Fibroblast of lung (primary cell): ENCODE measurements at regions not wholly inside any gene's neighbourhood (a gene's known extent, or its start where the extent isn't known, plus 50 kb on each side); places are given as distances from the start of the nearest gene placed in this dataset.

Source experiments
- DNase-seq, 2 donors: peaks; one replicate each; pipeline versions ENCODE4 v3.0.0 to v3.0.0-alpha.2; 2010; ENCODE audit warnings: low read depth in 2 of 2
- H2AFZ ChIP-seq: 2 replicates; pipeline ENCODE4 v1.5.1; 2012; ENCODE audit warnings: low read length, control low read depth, inconsistent platforms
- H3K27ac ChIP-seq: 2 replicates; pipeline ENCODE4 v1.5.1; 2011; ENCODE audit warnings: low read length, control low read depth; ENCODE audit not compliant: insufficient read depth
- H3K27me3 ChIP-seq: 2 replicates; pipeline ENCODE4 v1.5.1; 2011; ENCODE audit warnings: mild to moderate bottlenecking, low read length; ENCODE audit not compliant: control insufficient read depth, insufficient read depth
- H3K36me3 ChIP-seq: 2 replicates; pipeline ENCODE4 v1.5.1; 2011; ENCODE audit warnings: low read length; ENCODE audit not compliant: control insufficient read depth, insufficient read depth
- H3K4me1 ChIP-seq: 2 replicates; pipeline ENCODE4 v1.5.1; 2011; ENCODE audit warnings: low read length; ENCODE audit not compliant: control insufficient read depth, insufficient read depth; ENCODE audit errors: extremely low read depth
- H3K4me2 ChIP-seq: 2 replicates; pipeline ENCODE4 v1.5.1; 2011; ENCODE audit warnings: low read length, control low read depth; ENCODE audit not compliant: insufficient read depth; ENCODE audit errors: extremely low read depth
- H3K4me3 ChIP-seq, 4 experiments: fragments of 200-600 bp in 1 of 4; sonication (generic) in 1 of 4; replicated peaks in 1 of 4; 2 replicates each; pipeline ENCODE4 v1.5.1; 2011 to 2016; ENCODE audit warnings: low read length in 4 of 4, low read depth in 3 of 4, mild to moderate bottlenecking in 3 of 4, control low read depth in 2 of 4, inconsistent platforms in 1 of 4, mixed read lengths in 1 of 4; ENCODE audit not compliant: insufficient read depth in 1 of 4; ENCODE audit errors: control extremely low read depth in 1 of 4
- H3K79me2 ChIP-seq: 2 replicates; pipeline ENCODE4 v1.5.1; 2012; ENCODE audit warnings: mild to moderate bottlenecking, low read length, inconsistent platforms; ENCODE audit not compliant: control insufficient read depth, insufficient read depth
- H3K9ac ChIP-seq: 2 replicates; pipeline ENCODE4 v1.5.1; 2011; ENCODE audit warnings: mild to moderate bottlenecking, low read length, control low read depth; ENCODE audit not compliant: insufficient read depth
- H3K9me3 ChIP-seq: 2 replicates; pipeline ENCODE4 v1.5.1; 2012; ENCODE audit warnings: low read depth, low read length; ENCODE audit not compliant: control insufficient read depth, insufficient read depth
- H4K20me1 ChIP-seq: 2 replicates; pipeline ENCODE4 v1.5.1; 2011; ENCODE audit warnings: low read length; ENCODE audit not compliant: control insufficient read depth, insufficient read depth; ENCODE audit errors: extremely low read depth
- CTCF ChIP-seq, 2 donors: IDR thresholded peaks in 1 of 2; conservative IDR thresholded peaks in 1 of 2; 1 replicate in 1 of 2; 2 replicates in 1 of 2; pipeline ENCODE4 v1.5.1; 2011 to 2012; ENCODE audit warnings: low read length in 2 of 2, control low read depth in 1 of 2, inconsistent platforms in 1 of 2, low read depth in 1 of 2, mild to moderate bottlenecking in 1 of 2
- EZH2 ChIP-seq: IDR thresholded peaks from 2 replicates; pipeline ENCODE4 v1.5.1; 2012; ENCODE audit warnings: low read length, control low read depth, mild to moderate bottlenecking; ENCODE audit errors: missing control alignments

DNA sequence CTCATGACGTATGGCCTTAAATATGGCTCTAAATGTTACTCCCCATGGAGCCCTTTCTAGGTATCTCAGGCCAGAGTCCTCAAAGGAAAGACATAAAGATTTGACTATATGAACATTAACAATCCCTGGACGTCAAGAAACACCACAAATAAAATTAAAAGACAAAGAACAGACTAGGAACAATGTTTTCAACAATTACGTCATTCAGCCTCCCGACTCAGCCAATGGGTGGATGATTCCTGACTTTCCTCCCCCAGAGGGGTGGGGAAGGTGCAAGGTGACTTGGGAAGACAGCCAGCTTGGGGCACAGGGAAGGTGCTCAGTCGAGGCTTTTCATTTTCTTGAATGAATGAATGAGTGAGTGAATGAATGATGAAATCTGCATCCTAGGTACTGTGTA lies 157.4 kb downstream of the TFAP2C start:
- H3K36me3 ChIP-seq, result no peaks in the 10 kb centered on the region
- H3K27ac ChIP-seq, result no peak overlapping the region
- no peaks in the 10 kb centered on the region for H3K9me3 ChIP-seq
- DNase-seq, result no peak
- H4K20me1 ChIP-seq, result no peaks in the 10 kb centered on the region
- no peak overlapping the region for H3K4me3 ChIP-seq
- no peak overlapping the region for H2AFZ ChIP-seq
- H3K4me2 ChIP-seq, result no peak overlapping the region
- no peaks in the 10 kb centered on the region for H3K27me3 ChIP-seq
- no peaks in the 10 kb centered on the region for H3K79me2 ChIP-seq
- H3K9ac ChIP-seq, result no peak overlapping the region
- TF ChIP-seq EZH2 (no peak), CTCF (conservative IDR thresholded peaks at IDR 0.05 in 1 of 2, IDR thresholded peaks at IDR 0.05 in 1 of 2; ENCODE audit: low read depth in 1 of 2, low read length in 2 of 2) (no peak)
- H3K4me1 ChIP-seq, result peaks cover 3% of the 10 kb centered on the region

- Histone ChIP-seq H4K20me1 (no peaks in the 10 kb centered on the region), H3K4me3 (no peak overlapping the region), H2AFZ (no peak overlapping the region), H3K9ac (no peak overlapping the region), H3K27me3 (no peaks in the 10 kb centered on the region), H3K36me3 (no peaks in the 10 kb centered on the region), H3K79me2 (no peaks in the 10 kb centered on the region), H3K4me2 (peak overlapping the region; percentile 4), H3K4me1 (peaks cover 3% of the 10 kb centered on the region), H3K27ac (peak overlapping the region; percentile 59), H3K9me3 (no peaks in the 10 kb centered on the region)
- peak; percentile 95 to 97 for DNase-seq
- TF ChIP-seq CTCF (conservative IDR thresholded peaks at IDR 0.05 in 1 of 2, IDR thresholded peaks at IDR 0.05 in 1 of 2; ENCODE audit: low read depth in 1 of 2, low read length in 2 of 2), result no peak
- no peak for TF ChIP-seq EZH2
Measured at GRCh38 chr20:56788041-56788670, 159.1 kb downstream of the TFAP2C start.

DNA sequence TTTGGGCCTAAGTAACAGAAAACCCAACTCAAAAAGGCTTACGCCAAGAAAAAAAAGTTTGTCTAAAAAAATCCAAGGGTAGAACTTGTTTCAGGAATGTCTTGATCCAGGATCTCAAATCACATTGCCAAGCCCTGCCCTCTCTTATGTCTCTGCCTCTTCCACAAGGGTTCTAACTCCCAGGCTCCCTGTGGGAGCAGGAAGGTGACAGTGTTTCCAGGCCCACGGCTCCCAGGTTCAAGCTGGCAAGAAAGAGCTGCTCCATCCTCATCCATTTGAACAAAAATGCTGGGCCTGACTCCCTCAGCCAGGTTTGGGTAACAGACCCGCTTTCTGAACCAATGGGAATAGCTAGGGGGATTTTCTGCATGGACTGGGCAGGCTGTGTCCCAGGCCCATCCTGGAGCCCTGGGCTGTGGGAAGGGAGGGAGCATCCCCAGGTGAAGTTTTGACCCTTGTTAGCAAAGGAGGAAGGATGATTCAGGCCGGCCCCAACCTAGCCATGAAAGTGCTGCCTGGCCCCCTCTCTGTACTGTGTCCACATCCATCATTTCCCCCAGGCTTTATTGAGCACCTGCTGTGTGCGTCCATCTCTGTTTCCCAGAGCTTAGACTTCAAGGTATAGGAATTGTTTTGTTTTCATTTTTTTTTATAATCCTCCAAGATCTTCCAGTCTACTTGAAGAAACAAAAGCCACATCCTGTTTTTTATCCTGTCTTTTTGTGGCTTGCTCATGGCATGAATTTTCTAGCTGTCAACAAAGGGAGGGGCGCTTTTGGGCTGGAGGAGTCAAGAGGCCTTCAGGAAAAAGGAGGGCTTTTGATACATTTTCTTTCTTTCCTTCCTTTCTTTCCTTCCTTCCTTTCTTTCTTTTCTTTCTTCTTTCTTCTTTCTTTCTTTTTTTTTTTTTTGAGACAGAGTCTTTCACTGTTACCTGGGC lies 159.8 kb downstream of the TFAP2C start:
- no peaks in the 10 kb centered on the region for H3K27me3 ChIP-seq
- no peak overlapping the region for H3K9ac ChIP-seq
- no peaks in the 10 kb centered on the region for H3K9me3 ChIP-seq
- DNase-seq, result peak in 1 of 2 donors; percentile 16
- peaks cover 3% of the 10 kb centered on the region for H3K4me1 ChIP-seq
- H3K79me2 ChIP-seq, result no peaks in the 10 kb centered on the region
- H3K27ac ChIP-seq, result peak overlapping the region; percentile 59
- H3K4me3 ChIP-seq, result no peak overlapping the region
- no peaks in the 10 kb centered on the region for H4K20me1 ChIP-seq
- no peak overlapping the region for H2AFZ ChIP-seq
- no peaks in the 10 kb centered on the region for H3K36me3 ChIP-seq
- H3K4me2 ChIP-seq, result no peak overlapping the region
- TF ChIP-seq EZH2 (no peak), CTCF (conservative IDR thresholded peaks at IDR 0.05 in 1 of 2, IDR thresholded peaks at IDR 0.05 in 1 of 2; ENCODE audit: low read depth in 1 of 2, low read length in 2 of 2) (no peak)
